Nephron (organoid): ENCODE measurements at regions not wholly inside any gene's neighbourhood (a gene's known extent, or its start where the extent isn't known, plus 50 kb on each side); places are given as distances from the start of the nearest gene placed in this dataset.
A peak's percentile ranks its signal among the peaks of the same experiment; 100 is the strongest.
"Not testable (repeated sequence)": the region's sequence is repeated elsewhere in the genome, so short reads cannot be mapped to it uniquely, and the experiment has no call there.

ENCODE experiments used
- H3K27ac Mint-ChIP-seq, 3 experiments: 2 replicates each; pipeline ENCODE4 v1.8.0; 2020; ENCODE audit warnings: mixed read lengths in 3 of 3, mild to moderate bottlenecking in 2 of 3, moderate library complexity in 1 of 3
- H3K27me3 Mint-ChIP-seq: 2 replicates; pipeline ENCODE4 v1.8.0; 2021; ENCODE audit warnings: low read depth, mild to moderate bottlenecking, moderate library complexity, mixed read lengths
- H3K36me3 Mint-ChIP-seq: 2 replicates; pipeline ENCODE4 v1.8.0; 2020; ENCODE audit warnings: low read depth, mixed read lengths
- H3K4me1 Mint-ChIP-seq: 2 replicates; pipeline ENCODE4 v1.8.0; 2020; ENCODE audit warnings: mixed read lengths
- H3K4me3 Mint-ChIP-seq, 3 experiments: 2 replicates each; pipeline ENCODE4 v1.8.0; 2020; ENCODE audit warnings: mild to moderate bottlenecking in 3 of 3, mixed read lengths in 3 of 3, moderate library complexity in 2 of 3
- H3K9me3 Mint-ChIP-seq: 2 replicates; pipeline ENCODE4 v1.8.0; 2020; ENCODE audit warnings: mixed read lengths
- TF ChIP-seq, protein P1 (sequence below), 3 experiments: fragments of 200-600 bp; sonication (generic); IDR thresholded peaks; one replicate each; pipeline ENCODE4 v1.5.0; 2021; ENCODE audit warnings: antibody characterized with exemption in 3 of 3; ENCODE audit not compliant: unreplicated experiment in 3 of 3

DNA sequence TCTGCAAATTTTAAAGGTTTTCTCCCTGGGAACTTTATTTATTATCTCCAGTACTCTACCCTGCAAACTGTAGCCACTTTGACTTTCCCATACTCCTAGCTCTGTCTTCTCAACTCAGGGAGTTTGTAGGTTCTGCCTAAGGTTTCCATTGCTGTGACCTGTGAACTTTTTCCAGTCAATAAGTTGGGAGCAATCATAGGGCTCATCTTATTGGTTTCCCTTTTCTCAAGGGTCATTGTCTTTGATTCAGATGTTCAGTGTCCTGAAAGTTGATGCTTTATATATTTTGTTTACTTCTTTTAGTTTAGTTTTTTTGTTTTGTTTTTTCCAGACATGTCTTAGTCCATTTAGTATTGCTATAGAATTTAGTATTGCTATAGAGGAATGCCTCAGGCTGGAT, 85.3 kb upstream of the NUDT6 start:
- Mint-ChIP-seq H3K27ac (no peak overlapping the region), H3K4me3 (no peak overlapping the region), H3K36me3 (peaks cover 88% of the 10 kb centered on the region), H3K9me3 (peaks cover 29% of the 10 kb centered on the region), H3K4me1 (no peaks in the 10 kb centered on the region), H3K27me3 (no peaks in the 10 kb centered on the region)
- TF ChIP-seq, protein P1, sequence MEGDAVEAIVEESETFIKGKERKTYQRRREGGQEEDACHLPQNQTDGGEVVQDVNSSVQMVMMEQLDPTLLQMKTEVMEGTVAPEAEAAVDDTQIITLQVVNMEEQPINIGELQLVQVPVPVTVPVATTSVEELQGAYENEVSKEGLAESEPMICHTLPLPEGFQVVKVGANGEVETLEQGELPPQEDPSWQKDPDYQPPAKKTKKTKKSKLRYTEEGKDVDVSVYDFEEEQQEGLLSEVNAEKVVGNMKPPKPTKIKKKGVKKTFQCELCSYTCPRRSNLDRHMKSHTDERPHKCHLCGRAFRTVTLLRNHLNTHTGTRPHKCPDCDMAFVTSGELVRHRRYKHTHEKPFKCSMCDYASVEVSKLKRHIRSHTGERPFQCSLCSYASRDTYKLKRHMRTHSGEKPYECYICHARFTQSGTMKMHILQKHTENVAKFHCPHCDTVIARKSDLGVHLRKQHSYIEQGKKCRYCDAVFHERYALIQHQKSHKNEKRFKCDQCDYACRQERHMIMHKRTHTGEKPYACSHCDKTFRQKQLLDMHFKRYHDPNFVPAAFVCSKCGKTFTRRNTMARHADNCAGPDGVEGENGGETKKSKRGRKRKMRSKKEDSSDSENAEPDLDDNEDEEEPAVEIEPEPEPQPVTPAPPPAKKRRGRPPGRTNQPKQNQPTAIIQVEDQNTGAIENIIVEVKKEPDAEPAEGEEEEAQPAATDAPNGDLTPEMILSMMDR (IDR thresholded peaks at IDR 0.05; ENCODE audit: unreplicated experiment in 3 of 3), result no peak

DNA sequence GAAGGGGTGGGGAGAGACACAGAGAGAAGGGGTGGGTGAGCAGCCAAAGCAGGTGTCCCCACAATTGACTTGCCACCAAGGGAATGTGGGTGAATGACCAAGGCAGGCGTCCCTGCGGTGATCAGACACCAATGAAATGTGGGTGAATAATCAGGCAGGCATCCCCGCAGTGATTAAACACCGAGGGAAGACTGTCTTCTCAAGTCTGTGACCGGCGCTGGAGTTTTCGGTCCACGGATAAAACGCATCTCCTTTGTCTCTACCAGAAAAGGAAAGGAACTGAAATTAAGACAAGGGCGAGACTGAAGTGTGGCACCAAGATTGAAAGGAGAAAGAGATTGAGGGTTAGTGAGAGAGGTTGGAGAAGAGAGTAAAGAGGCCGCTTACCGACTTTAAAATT, 90.0 kb upstream of the NUDT6 start:
- H3K36me3 Mint-ChIP-seq, result peaks cover 66% of the 10 kb centered on the region
- not testable (repeated sequence) for H3K27me3 Mint-ChIP-seq, H3K4me3 Mint-ChIP-seq, H3K4me1 Mint-ChIP-seq, H3K27ac Mint-ChIP-seq
- H3K9me3 Mint-ChIP-seq, result peaks cover 14% of the 10 kb centered on the region

DNA sequence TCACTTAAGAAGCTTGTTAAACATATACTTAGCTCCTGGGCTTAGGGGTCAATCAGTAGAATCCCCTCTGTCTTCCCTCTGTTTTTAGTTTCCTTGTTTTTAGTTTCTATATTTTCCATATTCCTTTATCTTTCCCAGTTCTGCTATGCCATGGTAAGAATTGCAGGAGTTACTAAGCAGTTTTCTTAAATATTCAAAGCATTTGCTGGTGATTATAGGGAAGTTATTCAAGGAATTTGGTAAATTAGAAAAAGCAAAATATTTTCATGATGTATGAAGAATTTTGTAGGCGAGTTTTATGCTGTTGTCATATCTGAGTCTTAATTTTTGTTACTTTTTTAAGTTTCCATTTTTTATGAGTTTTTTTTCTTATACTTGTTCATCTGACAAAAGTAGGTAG, 91.6 kb upstream of the NUDT6 start:
- Mint-ChIP-seq H3K27me3 (no peaks in the 10 kb centered on the region), H3K36me3 (peaks cover 56% of the 10 kb centered on the region), H3K4me1 (peaks cover 10% of the 10 kb centered on the region), H3K27ac (no peak overlapping the region), H3K4me3 (no peak overlapping the region), H3K9me3 (peaks cover 9% of the 10 kb centered on the region)
- TF ChIP-seq, protein P1 (IDR thresholded peaks at IDR 0.05; ENCODE audit: unreplicated experiment in 3 of 3), result no peak

DNA sequence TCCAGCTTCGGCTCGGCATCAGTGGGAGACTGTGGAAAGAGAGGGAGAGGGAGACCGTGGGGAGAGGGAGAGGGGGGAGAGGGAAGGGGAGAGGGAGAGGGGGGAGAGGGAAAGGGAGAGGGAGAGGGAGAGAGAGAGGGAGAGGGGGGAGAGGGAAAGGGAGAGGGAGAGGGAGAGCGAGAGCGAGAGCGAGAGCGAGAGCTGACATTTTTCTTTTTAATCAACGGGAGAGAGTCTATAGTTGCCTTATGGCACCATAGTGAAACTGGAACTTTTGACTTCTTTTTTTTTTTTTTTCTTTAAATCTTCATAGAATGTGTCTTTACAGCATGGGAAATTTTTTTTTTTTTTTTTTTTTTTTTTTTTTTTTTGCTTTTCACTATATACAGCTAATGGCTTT, 94.7 kb upstream of the NUDT6 start:
- Mint-ChIP-seq H3K4me1 (peaks cover 15% of the 10 kb centered on the region), H3K36me3 (peaks cover 42% of the 10 kb centered on the region), H3K4me3 (no peak overlapping the region), H3K27ac (peak overlapping the region; percentile 57 to 86 (median 67)), H3K9me3 (peaks cover 6% of the 10 kb centered on the region), H3K27me3 (no peaks in the 10 kb centered on the region)
- TF ChIP-seq, protein P1 (IDR thresholded peaks at IDR 0.05; ENCODE audit: unreplicated experiment in 3 of 3), result no peak

DNA sequence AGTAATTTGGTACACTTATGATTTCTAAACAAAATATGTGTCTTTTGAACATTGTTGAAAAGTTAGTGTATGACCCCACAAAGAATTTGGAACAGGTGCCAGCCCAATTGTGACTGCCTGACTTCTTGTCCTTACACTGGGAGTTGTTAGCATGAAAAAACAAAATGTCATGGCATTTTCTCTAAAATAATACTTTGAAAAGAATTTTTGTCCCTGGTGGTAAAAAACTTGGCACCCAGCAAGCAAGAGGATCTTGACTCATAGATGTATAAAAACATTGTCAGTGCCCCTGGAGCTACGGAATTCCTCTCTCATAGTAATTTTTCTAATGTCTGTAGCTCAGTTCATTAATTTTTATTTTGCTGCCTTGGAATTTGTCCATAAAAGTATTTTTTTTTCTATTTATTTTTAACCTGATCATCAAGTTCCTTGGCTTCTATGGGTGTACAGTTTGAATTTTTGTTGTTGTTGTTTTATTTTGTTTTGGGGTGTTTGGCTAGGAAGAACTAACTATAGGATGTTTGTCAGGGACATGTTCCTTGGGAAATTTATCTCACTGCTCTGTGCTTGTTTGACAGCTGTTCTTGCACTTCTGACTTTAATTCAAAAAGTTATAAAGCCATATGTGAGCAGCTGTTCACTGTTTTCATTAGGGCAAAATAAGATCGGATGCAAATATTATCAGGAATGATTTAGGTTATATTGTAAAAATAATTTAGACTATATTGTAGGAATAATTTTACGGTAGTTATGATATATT, 95.4 kb upstream of the NUDT6 start:
- H3K4me1 Mint-ChIP-seq, result peaks cover 15% of the 10 kb centered on the region
- peak overlapping the region in 1 of 3 experiments; percentile 63 for H3K4me3 Mint-ChIP-seq
- H3K27me3 Mint-ChIP-seq, result no peaks in the 10 kb centered on the region
- peak overlapping the region; percentile 67 to 86 (median 86) for H3K27ac Mint-ChIP-seq
- peaks cover 37% of the 10 kb centered on the region for H3K36me3 Mint-ChIP-seq
- TF ChIP-seq, protein P1 (IDR thresholded peaks at IDR 0.05; ENCODE audit: unreplicated experiment in 3 of 3), result no peak
- H3K9me3 Mint-ChIP-seq, result peaks cover 6% of the 10 kb centered on the region

DNA sequence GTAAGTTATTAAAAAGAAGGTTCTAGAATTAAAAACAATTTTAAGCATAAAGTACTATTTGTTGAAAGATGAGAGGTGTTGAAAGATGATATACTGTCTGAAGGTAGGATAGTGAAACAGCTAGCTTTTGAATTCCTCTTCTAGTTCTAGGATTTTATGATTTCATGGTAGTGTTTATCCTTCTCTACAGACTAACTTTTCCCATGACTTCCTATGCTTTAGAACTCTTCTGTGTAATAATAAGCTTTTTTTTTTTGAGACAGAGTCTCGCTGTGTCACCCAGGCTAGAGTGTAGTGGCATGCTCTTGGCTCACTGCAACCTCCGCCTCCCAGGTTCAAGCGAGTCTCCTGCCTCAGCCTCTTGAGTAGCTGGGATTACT, 96.0 kb upstream of the NUDT6 start:
- Mint-ChIP-seq H3K4me1 (peaks cover 15% of the 10 kb centered on the region), H3K4me3 (no peak overlapping the region), H3K9me3 (peaks cover 6% of the 10 kb centered on the region), H3K36me3 (peaks cover 34% of the 10 kb centered on the region), H3K27me3 (no peaks in the 10 kb centered on the region), H3K27ac (peak overlapping the region; percentile 67 to 86 (median 86))
- TF ChIP-seq, protein P1 (IDR thresholded peaks at IDR 0.05; ENCODE audit: unreplicated experiment in 3 of 3), result no peak
